ENCODE measurements at regions not wholly inside any gene's neighbourhood (a gene's known extent, or its start where the extent isn't known, plus 50 kb on each side); places are given as distances from the start of the nearest gene placed in this dataset.
"Not testable (repeated sequence)": the region's sequence is repeated elsewhere in the genome, so short reads cannot be mapped to it uniquely, and the experiment has no call there.

DNA sequence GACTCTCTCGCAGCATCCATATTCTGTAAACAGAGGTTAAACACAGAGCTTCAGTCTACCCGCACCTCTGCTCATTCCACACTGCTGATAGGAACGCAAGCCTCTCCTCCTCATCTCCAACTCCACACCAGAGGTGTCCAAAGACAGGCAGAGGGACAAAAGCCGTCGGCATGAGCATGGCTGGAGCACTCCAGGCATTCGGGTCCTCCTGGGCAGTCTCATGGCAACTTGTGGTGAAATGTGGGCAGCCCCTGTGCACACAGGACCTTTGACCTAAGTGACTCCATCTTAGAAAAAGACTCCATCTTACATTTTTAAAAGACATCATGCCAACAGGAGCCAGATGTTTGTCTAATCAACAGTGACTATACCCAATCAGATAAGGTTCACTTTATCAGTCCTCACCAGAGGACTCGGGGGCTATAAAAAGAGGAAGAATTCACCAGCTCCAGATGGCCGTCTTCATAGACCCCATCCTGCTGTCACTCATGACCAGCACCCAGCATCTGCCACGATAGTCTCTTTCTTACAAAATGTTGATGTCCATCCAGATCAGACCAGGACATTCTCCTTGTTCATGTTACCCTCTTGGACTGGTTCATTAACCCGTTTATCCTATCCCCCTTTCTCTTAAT lies 304.4 kb downstream of the ANAPC1 start:
- DNase-seq (ENCODE audit: low read depth in 2 of 2): not testable (repeated sequence)

DNA sequence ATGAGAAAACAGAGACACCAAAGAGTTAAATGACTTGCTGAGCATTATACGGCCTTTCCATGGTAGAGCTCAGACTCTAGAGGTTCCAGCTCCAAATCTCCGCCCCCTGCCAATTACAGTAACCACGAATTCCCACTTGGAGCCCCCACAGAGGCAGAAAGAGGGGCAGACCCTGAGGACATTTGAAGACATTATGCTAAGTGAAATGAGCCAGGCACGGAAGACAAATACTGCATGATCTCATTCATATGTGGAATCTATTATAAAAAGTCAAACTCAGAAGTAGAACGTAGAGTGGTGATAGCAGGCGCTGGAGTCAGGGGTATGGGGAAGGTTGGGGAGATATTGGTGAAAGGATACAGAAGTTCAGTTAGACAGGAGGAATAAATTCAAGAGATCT lies 303.4 kb downstream of the ANAPC1 start:
- not testable (repeated sequence) for DNase-seq (ENCODE audit: low read depth in 2 of 2)

DNA sequence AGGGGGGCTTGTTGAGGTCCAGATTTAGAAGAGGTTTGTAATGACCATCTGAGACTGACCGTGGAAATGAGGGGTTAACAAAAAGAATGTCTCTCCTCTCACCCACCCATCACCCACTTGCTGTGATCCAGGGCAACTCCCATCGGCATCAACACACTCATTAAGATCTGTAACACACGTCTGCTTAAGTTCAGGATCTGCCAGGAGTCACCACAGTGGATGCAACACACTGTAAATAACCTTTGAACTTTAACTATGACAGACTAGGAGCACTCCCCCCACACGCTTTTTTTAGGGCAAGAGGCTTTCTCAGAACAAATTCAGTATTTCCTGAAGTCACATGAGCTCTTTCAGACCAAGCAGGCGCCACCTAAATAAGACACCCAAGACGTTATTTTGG lies 301.9 kb downstream of the ANAPC1 start:
- not testable (repeated sequence) for DNase-seq (ENCODE audit: low read depth in 2 of 2)

DNA sequence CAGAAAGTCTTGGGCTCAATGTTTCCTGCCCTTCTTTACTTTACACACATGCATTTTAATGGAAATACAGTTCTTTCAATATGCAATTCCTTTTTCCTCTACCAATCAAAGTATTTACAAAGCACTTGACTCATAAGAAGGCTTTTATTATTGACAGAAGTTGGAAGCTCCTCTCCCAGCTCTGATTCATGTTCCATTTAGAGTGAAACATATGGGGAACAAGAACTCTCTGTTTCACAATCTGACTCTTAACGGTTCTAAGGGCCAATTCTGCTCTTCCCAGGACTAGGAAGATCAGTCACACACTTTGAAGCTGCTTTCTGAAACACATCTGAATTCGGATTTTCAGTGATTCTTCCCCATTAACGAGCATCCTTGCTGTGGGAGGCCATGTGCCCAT lies 300.5 kb downstream of the ANAPC1 start:
- DNase-seq (ENCODE audit: low read depth in 2 of 2): not testable (repeated sequence)

DNA sequence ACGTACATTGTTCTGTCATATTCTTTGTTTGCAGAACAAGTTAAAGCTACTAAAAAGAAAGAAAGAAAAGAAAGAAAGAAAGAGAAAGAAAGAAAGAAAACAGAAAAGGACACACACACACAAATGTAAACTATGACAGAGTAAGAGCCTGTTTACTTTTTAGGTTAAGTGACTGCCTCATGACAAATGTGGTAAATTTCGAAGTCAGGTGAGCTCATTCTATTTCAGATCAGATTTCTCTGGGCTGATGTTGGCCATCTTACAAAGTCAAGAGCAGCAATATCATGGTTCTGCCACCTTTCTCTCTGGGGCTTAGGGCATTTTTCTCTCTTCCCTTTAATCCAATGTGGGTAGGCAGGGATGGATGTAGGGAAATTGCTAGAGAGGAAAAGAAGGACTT lies 299.5 kb downstream of the ANAPC1 start:
- not testable (repeated sequence) for DNase-seq (ENCODE audit: low read depth in 2 of 2)

DNA sequence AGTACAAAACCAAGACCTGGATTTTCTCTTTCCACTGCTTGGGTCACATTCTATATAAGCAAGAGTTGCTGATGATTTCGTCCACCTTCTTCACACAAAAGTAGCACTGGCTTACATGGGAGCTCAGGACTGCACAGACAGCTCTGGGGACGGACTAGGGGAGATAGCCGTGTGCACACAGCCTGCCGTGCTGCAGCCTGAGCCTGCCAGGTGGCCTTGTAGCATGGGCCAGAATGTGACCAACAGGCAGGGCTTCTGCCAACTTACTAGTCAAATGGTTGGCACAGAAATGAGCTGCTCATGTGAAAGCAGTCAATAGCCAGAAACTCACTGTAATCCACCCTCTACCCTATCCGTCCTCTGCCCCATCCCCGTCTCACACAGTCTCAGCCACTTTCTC lies 299.0 kb downstream of the ANAPC1 start:
- DNase-seq (ENCODE audit: low read depth in 2 of 2): not testable (repeated sequence)

DNA sequence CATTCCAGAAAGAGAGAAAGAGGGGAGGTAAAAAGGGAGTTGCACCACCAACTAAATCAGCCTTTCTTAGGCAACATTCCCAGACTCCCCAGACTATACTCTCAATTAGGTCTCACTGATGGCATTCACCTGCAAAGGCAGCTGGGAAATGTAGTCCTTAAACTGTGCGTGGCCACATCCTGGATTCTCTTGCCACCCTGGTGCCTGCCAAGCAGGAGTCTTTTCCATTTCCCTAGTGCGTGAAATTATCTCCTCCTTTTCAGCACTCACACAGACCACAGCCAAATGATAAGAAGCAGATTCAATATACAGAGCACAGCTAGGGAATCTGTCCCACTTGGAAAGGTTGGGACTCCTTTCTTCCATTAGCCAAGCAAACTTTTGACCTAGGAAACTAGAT lies 298.0 kb downstream of the ANAPC1 start:
- DNase-seq (ENCODE audit: low read depth in 2 of 2): not testable (repeated sequence)

DNA sequence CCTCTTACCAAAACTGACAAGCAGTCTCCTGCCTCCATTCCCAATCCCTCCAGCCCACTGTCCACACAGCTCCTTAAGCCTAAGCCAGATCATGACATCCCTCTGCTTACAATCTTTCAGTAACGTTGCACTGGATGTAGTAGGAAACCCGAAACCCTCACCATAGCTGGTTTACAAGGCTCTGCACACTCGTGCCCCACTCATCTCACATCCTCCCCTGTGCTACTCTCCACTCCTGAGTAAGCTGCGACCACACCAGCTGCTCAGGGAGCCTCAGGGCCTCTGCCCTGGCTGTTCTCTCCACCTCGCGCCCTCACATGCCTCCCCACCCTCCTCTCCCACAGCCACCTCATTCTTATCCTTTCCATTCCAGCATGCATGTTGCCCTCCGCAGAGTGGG lies 288.9 kb downstream of the ANAPC1 start:
- DNase-seq (ENCODE audit: low read depth in 2 of 2): not testable (repeated sequence)

DNA sequence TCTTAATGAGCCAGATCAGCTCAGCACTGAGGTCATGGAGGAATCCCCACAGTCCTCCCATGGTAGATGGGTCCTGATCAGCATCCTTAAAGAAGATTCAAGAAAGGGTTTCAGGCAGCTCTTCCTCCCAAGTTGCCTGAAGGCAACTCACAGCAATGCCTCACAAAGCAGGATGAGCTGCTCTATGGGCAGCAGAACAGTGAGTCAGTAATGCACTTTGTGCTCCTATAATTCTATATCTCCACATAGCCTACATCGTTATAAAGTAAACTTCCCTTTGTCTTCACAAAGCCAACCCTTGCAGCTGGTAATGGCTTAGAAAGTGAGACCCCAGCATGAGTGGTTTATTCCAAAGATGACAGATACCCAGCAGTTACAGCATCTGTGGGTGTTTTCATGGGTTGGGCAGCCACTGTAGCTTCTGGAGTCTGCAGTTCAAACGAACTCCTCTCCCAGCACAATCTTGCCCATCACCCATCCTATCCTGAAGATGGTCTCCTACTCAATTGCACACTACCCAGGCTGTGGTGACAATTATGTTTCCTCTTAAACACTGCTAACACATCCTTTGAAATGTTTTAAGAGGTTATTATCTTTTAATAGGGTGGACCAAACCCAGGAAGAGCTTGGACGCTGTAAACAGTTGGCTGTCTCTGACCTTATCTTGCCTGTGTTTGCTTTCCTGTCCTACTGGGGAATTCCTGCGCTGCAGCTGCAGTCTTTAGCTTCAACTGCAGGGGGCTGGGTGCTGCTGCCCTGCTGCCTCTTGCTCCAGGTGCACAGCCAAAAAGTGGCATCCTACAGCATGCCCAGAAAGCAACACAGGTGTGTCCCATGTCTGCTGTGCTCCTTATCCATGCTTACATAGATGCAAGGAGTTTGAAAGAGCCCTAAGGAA lies 286.9 kb downstream of the ANAPC1 start:
- not testable (repeated sequence) for DNase-seq (ENCODE audit: low read depth in 2 of 2)

DNA sequence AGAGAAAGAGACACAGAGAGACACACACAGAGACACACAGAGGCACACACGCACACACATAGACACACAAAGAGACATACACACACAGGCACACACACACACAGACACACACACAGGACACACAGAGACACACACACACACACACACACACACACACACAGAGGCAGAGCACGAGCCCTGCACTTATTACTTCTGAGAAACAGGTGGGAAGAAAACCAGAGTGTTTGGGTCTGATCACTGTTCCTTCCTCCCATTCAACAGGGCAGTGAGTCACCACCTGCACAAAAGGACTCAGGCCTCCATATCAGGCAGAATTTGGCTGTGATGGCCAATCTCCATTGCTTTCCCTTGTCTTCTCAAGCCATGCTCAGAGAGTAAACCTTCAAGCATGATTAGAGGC lies 285.0 kb downstream of the ANAPC1 start:
- not testable (repeated sequence) for DNase-seq (ENCODE audit: low read depth in 2 of 2)

DNA sequence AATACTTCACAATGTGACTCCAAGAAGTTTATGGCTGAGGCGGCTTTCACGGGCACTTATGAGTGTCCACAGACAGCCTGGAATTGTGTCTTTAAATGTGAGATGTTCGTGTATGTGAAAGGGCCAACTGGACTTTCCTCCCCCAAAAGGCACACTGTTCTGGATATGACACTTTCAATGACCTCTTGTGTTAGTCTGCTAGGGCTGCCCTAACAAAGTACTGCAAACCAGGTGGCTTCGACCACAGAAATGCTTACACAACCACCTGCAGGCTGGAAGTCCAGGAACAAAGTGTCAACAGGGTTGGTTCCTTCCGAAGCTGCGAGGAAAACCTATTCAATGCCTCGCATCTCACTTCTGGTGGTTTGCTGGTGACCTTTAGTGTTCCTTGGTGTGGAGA lies 281.7 kb downstream of the ANAPC1 start:
- not testable (repeated sequence) for DNase-seq (ENCODE audit: low read depth in 2 of 2)

DNA sequence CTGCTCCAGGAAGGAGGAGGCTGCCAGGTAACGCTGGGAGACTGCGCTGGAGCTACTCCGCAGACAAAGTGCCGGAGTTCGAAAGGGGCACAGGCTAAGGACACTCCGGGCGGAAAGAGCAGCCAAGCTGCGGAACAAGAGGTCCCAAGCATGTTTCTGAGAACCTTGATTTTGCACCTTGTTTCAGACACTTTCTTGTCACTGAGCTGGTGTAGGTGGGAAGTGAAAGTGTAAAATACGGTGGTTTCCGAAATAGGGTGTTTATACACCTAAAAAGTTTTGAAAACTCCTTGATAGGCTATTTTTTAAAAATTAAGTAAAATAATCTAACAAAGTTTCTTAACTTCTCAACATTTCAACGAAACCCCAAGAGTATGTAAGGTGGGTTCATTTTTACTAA lies 278.2 kb downstream of the ANAPC1 start:
- not testable (repeated sequence) for DNase-seq (ENCODE audit: low read depth in 2 of 2)

DNA sequence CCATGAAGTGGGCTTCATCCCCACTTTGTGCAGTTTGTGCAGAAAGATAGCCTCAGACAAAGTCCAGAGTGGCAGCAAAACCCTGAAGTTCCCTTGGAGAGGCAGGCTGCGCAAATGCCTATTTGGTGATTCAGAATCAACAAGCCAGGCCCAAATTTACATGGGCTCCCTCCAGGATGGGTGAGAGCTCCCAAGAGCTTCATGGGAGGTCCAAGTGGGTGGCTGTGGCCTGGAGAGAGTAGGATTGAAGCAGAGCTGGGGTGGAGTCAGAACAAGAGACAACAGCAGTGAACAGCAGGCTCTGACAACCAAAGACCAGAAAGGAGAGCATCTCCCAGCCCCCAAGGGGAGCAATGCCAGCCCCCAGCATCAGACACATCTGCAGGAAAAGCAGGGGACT lies 277.4 kb downstream of the ANAPC1 start:
- not testable (repeated sequence) for DNase-seq (ENCODE audit: low read depth in 2 of 2)

DNA sequence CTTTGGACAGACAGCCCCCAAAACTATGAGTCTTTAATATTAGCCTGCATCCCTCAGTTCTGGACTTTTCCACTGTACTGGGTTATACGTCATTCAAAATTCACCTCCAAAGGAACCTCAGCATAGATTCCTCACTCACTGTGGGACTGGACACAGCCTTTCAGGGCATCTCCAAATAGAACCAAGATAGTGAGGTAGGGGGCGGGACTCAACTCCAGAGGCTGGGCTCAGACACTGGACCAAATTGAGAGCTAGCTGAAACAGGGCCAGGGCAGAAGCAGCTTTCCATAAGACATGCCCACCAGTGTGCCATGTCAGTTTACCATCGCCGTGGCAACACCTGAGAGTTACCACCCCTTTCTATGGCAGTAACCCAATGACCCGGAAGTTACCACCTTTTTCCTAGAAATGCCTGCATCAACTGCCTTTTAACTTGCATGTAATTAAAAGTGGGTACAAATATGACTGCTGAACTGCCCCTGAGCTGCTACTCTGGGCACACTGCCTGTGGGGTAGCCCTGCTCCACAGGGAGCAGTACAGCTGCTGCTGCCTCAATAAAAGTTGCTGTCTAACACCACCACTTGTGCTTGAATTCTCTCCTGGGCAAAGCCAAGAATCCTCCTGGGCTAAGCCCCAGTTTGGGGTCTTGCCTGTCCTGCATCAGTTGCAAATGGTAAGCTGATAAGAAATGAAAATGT lies 274.7 kb downstream of the ANAPC1 start:
- not testable (repeated sequence) for DNase-seq (ENCODE audit: low read depth in 2 of 2)

DNA sequence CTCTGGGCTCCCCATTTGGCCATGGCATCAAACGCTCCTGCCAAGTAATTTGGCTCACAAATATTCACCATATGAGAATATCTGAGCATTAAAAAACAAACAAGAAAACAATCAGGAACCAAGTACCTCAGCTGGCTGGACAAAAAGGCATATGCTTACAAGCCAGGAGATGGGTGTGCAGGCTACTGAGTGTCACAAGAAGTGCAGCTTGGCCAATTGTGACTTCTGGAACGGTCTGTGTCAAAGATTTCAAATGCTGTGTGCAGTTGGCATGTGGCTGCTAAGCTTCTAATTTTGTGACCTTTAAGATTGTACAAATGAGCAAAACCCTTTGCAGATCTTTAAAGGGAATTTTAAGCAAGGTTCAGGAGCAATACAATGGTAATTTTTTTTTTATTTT lies 274.0 kb downstream of the ANAPC1 start:
- DNase-seq (ENCODE audit: low read depth in 2 of 2): not testable (repeated sequence)

DNA sequence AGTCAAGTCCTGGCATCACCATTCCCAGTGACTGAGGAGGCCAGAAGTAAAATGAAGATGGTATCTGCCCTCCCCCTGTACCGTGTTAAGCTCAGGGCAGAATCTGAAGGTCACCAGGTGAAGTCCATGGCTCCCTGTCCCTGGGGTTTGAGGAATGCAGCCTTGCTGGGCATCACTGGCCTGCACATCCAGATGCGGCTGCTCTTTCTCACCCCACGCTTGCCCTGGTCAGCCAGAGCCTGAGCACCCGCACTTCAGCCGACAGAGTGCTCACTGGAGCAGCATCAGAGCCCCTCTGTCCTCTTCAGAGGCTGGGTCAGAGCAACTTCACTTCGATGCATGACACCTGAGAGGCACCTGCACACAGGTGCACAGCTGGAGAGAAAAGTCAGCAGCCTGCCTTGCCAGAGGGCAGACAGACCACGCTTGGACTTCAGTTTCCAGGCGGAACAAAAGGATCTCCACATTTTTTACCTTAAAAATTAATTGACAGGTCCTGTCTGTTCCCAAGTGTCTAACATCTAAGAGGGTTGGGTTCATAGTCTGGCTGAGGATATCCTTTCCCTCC lies 267.3 kb downstream of the ANAPC1 start:
- no peak for DNase-seq (ENCODE audit: low read depth in 2 of 2)

DNA sequence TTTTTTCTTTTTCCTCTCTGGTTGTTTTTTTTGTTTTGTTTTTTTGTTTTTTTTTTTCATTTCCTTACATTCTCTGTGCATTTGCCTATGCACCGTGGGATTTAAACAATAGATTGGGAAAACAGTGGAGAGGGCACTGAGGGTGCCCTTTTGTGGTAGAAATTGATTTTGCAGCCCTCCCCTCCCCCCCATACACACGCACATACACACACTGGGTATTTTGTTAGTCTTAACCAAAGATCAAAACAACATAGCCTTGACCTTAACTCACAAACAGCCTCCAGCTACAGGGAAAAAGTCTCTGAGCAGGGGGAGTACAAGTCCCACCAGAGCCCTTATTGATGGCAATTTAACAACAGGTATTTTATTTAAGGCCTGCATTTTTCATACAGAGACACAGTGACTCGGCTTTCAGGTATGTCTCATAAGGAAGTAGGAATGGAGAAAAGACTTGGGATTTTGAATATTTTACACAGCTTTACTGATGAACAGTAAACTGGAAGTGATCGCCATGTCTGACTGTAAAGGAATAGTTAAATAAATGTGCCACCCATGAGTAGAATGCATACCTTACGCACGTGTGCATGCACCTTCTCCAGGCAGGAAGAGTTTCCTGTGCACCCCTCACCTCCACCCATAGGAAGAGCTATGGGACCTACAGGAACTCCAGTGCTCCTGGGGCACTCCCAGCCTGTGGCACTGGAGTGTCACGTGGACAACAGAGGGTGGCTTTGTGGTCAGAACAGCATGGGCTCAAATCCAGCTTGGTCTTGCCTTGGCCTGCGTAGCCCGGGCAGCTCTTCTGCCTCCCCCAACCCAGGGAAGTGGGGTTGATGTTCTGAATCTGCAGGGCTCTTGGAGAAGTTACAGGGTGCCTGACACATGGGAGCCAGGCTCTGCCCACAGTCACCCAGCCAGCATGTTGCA lies 266.4 kb downstream of the ANAPC1 start:
- no peak for DNase-seq (ENCODE audit: low read depth in 2 of 2)

DNA sequence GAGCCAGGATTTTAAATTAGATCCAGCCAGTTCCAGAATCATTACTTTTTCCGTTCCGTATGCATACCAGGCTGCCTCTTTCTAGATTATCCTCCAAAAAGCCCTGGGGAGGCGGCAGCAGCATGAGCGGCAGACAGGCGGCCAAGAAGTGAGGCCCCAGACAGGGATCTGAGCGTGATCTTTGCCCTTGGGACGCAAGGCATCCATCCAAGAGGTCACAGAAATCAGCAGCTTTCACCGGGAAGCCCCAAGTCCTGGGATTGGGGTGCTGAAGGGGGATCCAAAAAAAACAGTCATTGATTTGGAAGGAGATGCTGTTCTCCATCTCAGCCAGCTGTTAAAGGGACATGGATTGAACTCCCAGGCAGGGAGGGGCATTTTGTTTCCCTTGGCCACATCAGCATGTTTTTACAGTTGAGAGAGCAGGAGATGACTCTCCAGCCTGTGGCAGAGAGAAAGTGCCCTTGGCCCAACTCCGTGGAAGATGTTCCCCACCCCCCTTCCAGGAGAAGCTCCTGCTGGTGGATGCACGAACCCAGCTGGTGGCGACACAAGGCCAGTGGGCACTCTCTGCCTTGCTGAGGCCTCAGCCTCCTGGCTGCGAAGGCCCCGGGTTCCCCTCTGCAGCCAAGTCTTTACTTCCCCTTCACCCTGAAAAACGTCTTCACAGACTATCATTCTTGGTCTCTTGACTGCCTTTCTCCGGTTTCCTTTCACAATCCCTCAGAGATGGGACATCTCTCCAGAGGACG lies 265.6 kb downstream of the ANAPC1 start:
- no peak for DNase-seq (ENCODE audit: low read depth in 2 of 2)

DNA sequence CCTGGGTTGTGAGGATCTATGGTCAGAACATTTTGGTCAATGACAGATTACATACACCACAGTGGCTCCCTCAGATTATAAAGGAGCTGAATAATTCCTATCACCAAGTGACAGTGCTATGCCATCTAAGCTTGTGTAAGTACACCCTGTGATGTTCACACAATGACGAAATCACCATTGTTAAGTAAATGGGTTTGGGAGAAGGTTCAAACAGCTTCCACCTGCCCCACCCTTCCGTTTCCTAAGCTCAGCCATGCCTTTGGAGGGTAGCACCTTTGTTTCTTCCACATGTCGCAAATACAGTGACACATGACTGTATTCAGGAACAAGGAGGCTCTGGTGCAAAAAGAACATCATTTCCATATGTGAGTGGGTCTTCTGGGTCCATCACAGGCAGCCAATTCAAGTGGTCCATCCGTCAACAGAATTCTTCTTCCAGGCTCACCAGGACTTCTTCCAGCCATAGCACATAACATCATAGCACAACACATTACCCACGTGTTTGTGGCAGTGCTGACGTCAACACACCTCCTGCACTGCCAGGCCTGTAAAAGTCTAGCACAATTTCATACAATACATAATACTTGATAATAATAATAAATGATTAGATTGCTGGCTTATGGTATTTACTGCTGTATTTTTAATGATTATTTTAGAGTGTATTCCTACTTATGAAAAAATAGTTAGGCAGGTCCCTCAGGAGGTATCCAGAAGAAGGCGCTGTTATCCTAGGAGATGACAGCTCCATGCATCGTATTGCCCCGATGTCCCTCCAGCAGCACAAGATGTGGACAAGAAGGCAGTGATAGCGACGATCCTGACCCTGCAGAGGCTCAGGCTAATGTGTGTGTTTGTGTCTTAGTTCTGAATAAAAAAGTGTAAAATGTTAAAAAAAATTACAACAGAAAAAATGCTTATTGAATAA lies 264.8 kb downstream of the ANAPC1 start:
- DNase-seq (ENCODE audit: low read depth in 2 of 2): no peak

All from stimulated activated CD4-positive, alpha-beta T cell treated with anti-CD3 and anti-CD28 coated beads, Interleukin-1b, Interleukin-23, amount 100 ng/mL, for 1 hour (primary cell).